ENCODE measurements at regions not wholly inside any gene's neighbourhood (a gene's known extent, or its start where the extent isn't known, plus 50 kb on each side); places are given as distances from the start of the nearest gene placed in this dataset.

GRCh38 chr2:144597388-144597787, 77.5 kb upstream of the ZEB2 start:
- no peak for DNase-seq

GRCh38 chr2:144596073-144596871, 76.4 kb upstream of the ZEB2 start:
- DNase-seq: no peak

GRCh38 chr2:144595686-144596072, 75.8 kb upstream of the ZEB2 start:
- no peak for DNase-seq

- DNase-seq: no peak
These were observed 75.4 kb upstream of the ZEB2 start for GRCh38 chr2:144595279-144595678.

GRCh38 chr2:144593803-144594202, 73.9 kb upstream of the ZEB2 start:
- DNase-seq: no peak

- no peak for DNase-seq
These were observed 72.8 kb upstream of the ZEB2 start for GRCh38 chr2:144592500-144593256.

- DNase-seq: no peak
These were observed 67.4 kb upstream of the ZEB2 start for GRCh38 chr2:144587306-144587705.

- DNase-seq: no peak
These were observed 66.6 kb upstream of the ZEB2 start for GRCh38 chr2:144586476-144586875.

- no peak for DNase-seq
These were observed 64.0 kb upstream of the ZEB2 start for GRCh38 chr2:144583741-144584453.

GRCh38 chr2:144583381-144583729, 63.4 kb upstream of the ZEB2 start:
- DNase-seq: no peak

- DNase-seq: no peak
These were observed 62.9 kb upstream of the ZEB2 start for GRCh38 chr2:144582651-144583380.

- no peak for DNase-seq
These were observed 60.7 kb upstream of the ZEB2 start for GRCh38 chr2:144580521-144581161.

- DNase-seq: no peak
These were observed 59.6 kb upstream of the ZEB2 start for GRCh38 chr2:144579556-144579955.

- DNase-seq: no peak
These were observed 58.2 kb upstream of the ZEB2 start for GRCh38 chr2:144578099-144578498.

- DNase-seq: no peak
These were observed 53.1 kb upstream of the ZEB2 start for GRCh38 chr2:144572977-144573376.

GRCh38 chr2:144571770-144572169, 51.9 kb upstream of the ZEB2 start:
- no peak for DNase-seq

GRCh38 chr2:144570566-144570965, 50.6 kb upstream of the ZEB2 start:
- no peak for DNase-seq

Measured in GOT3 (cell line).